NB4 (cell line): ENCODE measurements at regions not wholly inside any gene's neighbourhood (a gene's known extent, or its start where the extent isn't known, plus 50 kb on each side); places are given as distances from the start of the nearest gene placed in this dataset.

Experiments used
- POLR2A ChIP-seq: IDR thresholded peaks from 2 replicates; pipeline ENCODE4 v1.6.1; 2011; ENCODE audit warnings: mild to moderate bottlenecking; ENCODE audit not compliant: insufficient read length; ENCODE audit errors: extremely low read depth
- TF ChIP-seq, protein P1 (sequence below): IDR thresholded peaks from one replicate; pipeline ENCODE4 v1.5.1; 2012; ENCODE audit warnings: low read depth, low read length

DNA sequence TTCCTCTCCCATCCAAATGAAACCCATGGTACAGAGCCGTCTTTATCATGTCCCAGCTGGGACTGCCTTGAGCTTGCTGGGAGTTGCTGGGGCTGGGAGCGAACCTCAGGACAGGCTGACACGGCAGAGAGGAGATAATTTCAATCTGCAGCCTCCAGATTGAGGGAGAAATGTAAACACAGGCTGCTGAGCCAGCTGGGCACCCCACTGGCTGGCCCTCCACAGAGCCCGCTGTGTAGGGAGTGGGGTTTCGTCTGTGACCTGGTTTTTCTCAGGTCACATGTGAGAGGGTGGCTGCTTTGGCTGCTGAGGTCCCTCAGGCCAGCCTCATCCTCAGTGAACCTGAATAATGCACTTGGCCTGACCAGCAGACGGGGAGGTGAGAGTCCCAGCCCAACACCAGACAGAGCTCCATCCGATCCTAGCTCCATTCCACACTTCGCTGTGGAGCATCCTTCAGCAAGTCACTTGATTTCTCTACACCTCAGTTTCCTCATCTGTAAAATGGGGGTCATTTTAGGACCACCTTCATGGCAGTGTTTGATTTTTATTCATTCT lies 121.6 kb upstream of the MRPS22 start:
- TF ChIP-seq, protein P1, sequence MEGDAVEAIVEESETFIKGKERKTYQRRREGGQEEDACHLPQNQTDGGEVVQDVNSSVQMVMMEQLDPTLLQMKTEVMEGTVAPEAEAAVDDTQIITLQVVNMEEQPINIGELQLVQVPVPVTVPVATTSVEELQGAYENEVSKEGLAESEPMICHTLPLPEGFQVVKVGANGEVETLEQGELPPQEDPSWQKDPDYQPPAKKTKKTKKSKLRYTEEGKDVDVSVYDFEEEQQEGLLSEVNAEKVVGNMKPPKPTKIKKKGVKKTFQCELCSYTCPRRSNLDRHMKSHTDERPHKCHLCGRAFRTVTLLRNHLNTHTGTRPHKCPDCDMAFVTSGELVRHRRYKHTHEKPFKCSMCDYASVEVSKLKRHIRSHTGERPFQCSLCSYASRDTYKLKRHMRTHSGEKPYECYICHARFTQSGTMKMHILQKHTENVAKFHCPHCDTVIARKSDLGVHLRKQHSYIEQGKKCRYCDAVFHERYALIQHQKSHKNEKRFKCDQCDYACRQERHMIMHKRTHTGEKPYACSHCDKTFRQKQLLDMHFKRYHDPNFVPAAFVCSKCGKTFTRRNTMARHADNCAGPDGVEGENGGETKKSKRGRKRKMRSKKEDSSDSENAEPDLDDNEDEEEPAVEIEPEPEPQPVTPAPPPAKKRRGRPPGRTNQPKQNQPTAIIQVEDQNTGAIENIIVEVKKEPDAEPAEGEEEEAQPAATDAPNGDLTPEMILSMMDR = no peak
- no peak for TF ChIP-seq POLR2A
